ACC112 (cell line): ENCODE measurements at regions not wholly inside any gene's neighbourhood (a gene's known extent, or its start where the extent isn't known, plus 50 kb on each side); places are given as distances from the start of the nearest gene placed in this dataset.

ENCODE experiments used
- H2AFZ ChIP-seq: fragments of 200-600 bp; sonication (generic); one replicate; pipeline ENCODE4 v1.6.0; 2017; ENCODE audit warnings: antibody characterized with exemption, low read length; ENCODE audit not compliant: unreplicated experiment
- H3K27ac ChIP-seq: fragments of 200-600 bp; sonication (generic); 2 replicates; pipeline ENCODE4 v1.5.1; 2014; ENCODE audit warnings: low read depth, mild to moderate bottlenecking, antibody characterized with exemption, low read length, moderate library complexity
- H3K27me3 ChIP-seq: fragments of 200-600 bp; sonication (generic); 2 replicates; pipeline ENCODE4 v1.6.1; 2014; ENCODE audit warnings: mild to moderate bottlenecking, antibody characterized with exemption, low read length, moderate library complexity, mixed read lengths; ENCODE audit not compliant: insufficient read depth
- H3K36me3 ChIP-seq: fragments of 200-600 bp; sonication (generic); 2 replicates; pipeline ENCODE4 v1.6.1; 2016; ENCODE audit warnings: mild to moderate bottlenecking, antibody characterized with exemption, low read length, moderate library complexity, mixed read lengths; ENCODE audit not compliant: insufficient read depth
- H3K4me1 ChIP-seq: fragments of 200-600 bp; sonication (generic); one replicate; pipeline ENCODE4 v1.6.1; 2016; ENCODE audit warnings: low read length, mixed read lengths; ENCODE audit not compliant: insufficient read depth, unreplicated experiment, control insufficient read depth
- H3K4me3 ChIP-seq: fragments of 200-600 bp; sonication (generic); 2 replicates; pipeline ENCODE4 v1.5.1; 2014; ENCODE audit warnings: mild to moderate bottlenecking, low read depth, low read length
- H3K79me2 ChIP-seq: fragments of 200-600 bp; sonication (generic); one replicate; pipeline ENCODE4 v1.6.0; 2016; ENCODE audit warnings: low read length; ENCODE audit not compliant: control insufficient read depth, unreplicated experiment, insufficient read depth

GRCh38 chr18:6648581-6648980 is 80.9 kb upstream of the ARHGAP28 start:
- H3K4me1 ChIP-seq = no peaks in the 10 kb centered on the region
- no peak overlapping the region for H3K27ac ChIP-seq
- H2AFZ ChIP-seq = no peak overlapping the region
- no peaks in the 10 kb centered on the region for H3K79me2 ChIP-seq
- H3K4me3 ChIP-seq = no peak overlapping the region
- no peaks in the 10 kb centered on the region for H3K36me3 ChIP-seq
- peaks cover 7% of the 10 kb centered on the region; the same call in 1 of the 2 replicates for H3K27me3 ChIP-seq

DNA sequence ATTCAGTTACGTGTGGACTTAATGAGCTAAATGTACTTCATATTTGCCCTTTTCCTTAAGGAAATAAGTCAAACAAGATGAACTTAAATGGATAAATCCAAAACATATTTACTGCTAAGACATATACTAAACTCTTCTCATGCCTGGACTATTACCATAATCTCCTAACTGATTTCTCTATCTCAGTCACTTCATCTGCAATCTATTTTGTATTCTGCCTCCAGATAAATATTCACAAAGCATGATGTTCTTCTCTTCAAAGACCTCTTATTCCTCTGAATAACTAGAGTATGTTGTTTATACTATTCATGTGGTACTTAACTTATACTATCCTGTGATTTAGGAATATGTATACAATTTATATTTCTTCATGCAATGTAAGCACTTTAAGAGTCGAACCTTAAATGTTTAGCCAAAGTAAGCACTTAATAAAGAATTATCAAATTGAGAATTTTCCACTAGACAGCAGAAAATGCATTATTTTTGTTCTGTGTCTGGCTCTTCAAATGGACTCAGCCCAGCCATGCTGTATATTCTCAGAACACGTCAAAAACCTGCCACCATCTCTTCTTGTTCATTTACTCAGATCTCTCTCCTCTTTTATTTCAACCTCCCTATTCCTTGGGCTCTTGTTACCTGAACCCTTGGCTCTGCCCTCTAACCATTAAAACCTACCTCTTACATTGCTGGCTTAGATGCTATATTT is 79.9 kb upstream of the ARHGAP28 start:
- H3K79me2 ChIP-seq = no peaks in the 10 kb centered on the region

DNA sequence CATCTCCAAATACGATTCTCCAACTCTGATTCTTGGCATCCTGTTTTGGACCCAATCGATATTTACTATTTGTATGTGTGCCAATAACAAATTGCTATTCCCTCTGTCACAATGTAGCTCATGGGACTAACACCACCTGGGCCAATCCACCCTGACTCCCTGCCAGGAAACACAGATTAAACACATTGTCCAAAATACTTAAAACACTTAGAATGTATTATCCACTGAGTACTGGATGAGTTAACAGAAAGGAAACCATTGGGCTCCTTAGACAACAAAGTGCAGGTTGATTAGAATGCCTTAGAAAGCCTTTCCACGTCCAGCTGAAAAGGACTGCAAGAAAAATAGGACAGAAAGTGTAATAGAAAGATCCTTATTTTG is 79.4 kb upstream of the ARHGAP28 start:
- H3K27ac ChIP-seq = no peak overlapping the region
- no peak overlapping the region for H2AFZ ChIP-seq
- no peaks in the 10 kb centered on the region for H3K36me3 ChIP-seq
- H3K4me3 ChIP-seq = no peak overlapping the region
- H3K4me1 ChIP-seq = no peaks in the 10 kb centered on the region
- no peaks in the 10 kb centered on the region for H3K79me2 ChIP-seq
- H3K27me3 ChIP-seq = peaks cover 6% of the 10 kb centered on the region; the same call in 1 of the 2 replicates

More for the DNA sequence above, 79.9 kb upstream of the ARHGAP28 start:
- Histone ChIP-seq H3K27me3 (peaks cover 4% of the 10 kb centered on the region; the same call in 1 of the 2 replicates), H3K4me1 (no peaks in the 10 kb centered on the region), H3K36me3 (no peaks in the 10 kb centered on the region), H3K4me3 (no peak overlapping the region), H2AFZ (no peak overlapping the region), H3K27ac (no peak overlapping the region)

GRCh38 chr18:6650747-6651146 is 78.8 kb upstream of the ARHGAP28 start:
- H2AFZ ChIP-seq = no peak overlapping the region
- H3K4me1 ChIP-seq = no peaks in the 10 kb centered on the region
- no peak overlapping the region for H3K4me3 ChIP-seq
- H3K36me3 ChIP-seq = no peaks in the 10 kb centered on the region
- no peaks in the 10 kb centered on the region for H3K79me2 ChIP-seq
- peaks cover 10% of the 10 kb centered on the region; the same call in 1 of the 2 replicates for H3K27me3 ChIP-seq
- no peak overlapping the region for H3K27ac ChIP-seq

DNA sequence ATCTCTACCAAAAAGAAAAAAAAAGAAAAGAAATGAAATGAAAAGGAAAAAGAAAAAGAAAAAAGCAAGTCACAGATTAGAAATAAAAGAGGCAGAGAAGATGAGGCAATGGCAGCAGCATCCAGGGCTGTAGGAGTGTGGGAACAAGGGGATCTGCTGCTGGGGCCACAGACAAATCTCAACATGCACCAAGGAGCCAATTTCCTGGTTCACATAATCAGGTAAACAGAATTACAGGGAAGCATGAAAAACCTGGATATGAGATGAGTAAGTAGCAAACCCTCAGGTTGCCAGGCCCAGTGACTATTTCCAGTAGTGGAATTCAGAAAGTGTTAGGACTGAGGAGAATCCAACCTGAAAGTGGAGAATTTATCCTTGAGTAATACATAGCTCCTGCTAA is 77.4 kb upstream of the ARHGAP28 start:
- Histone ChIP-seq H3K27me3 (peaks cover 10% of the 10 kb centered on the region; the same call in 1 of the 2 replicates), H3K79me2 (no peaks in the 10 kb centered on the region), H3K36me3 (no peaks in the 10 kb centered on the region), H2AFZ (no peak overlapping the region), H3K4me3 (no peak overlapping the region), H3K4me1 (no peaks in the 10 kb centered on the region), H3K27ac (no peak overlapping the region)

GRCh38 chr18:6653880-6654279 is 75.6 kb upstream of the ARHGAP28 start:
- H3K36me3 ChIP-seq = no peaks in the 10 kb centered on the region
- peaks cover 10% of the 10 kb centered on the region; the same call in 1 of the 2 replicates for H3K27me3 ChIP-seq
- no peak overlapping the region for H3K27ac ChIP-seq
- no peaks in the 10 kb centered on the region for H3K79me2 ChIP-seq
- H3K4me3 ChIP-seq = no peak overlapping the region
- H3K4me1 ChIP-seq = no peaks in the 10 kb centered on the region
- no peak overlapping the region for H2AFZ ChIP-seq

DNA sequence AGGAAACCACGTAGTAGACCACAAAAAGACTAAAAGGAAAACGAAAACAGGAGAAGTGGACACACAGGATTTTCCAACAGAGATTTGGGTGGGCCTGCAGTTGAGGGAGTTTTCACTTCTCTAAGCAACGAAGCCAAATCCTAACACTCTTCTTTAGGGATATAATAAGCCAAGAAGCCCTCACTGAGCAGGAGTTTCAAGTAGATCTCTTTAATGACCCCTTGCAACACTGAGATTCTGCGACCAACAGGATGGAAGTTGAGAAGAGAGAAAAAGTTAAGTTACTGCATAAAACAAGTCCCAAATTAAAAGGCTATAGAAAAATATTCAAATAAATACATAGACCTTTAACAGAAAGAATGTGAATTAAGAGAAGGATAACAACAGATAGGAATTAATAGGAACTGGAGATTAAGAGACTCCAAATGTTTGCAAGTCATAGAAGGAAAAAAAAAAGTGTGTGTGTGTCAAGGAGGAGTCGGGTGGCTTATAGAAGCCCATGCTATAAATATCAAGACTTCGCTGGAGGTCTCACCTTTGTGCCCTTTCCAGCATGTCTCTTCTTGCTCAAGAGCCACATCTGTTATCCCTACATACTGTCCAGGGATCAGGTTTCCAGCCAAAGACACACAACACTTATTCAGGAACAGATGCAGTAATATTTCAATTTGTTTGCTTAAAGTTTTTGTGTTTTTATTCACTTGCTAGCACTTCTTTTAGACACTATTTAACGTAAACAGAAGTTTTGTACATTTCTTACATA is 69.4 kb upstream of the ARHGAP28 start:
- H3K79me2 ChIP-seq = no peaks in the 10 kb centered on the region
- H3K4me3 ChIP-seq = no peak overlapping the region
- H3K36me3 ChIP-seq = no peaks in the 10 kb centered on the region
- peaks cover 19% of the 10 kb centered on the region; the same call in 1 of the 2 replicates for H3K27me3 ChIP-seq
- H3K4me1 ChIP-seq = no peaks in the 10 kb centered on the region
- H3K27ac ChIP-seq = no peak overlapping the region
- no peak overlapping the region for H2AFZ ChIP-seq

- H3K79me2 ChIP-seq = no peaks in the 10 kb centered on the region
- peaks cover 16% of the 10 kb centered on the region; the same call in 1 of the 2 replicates for H3K27me3 ChIP-seq
- H2AFZ ChIP-seq = no peak overlapping the region
- no peaks in the 10 kb centered on the region for H3K36me3 ChIP-seq
- no peak overlapping the region for H3K4me3 ChIP-seq
- no peak overlapping the region for H3K27ac ChIP-seq
- H3K4me1 ChIP-seq = no peaks in the 10 kb centered on the region
Observed at GRCh38 chr18:6661692-6662415, 67.7 kb upstream of the ARHGAP28 start.

GRCh38 chr18:6666012-6666685 is 63.4 kb upstream of the ARHGAP28 start:
- Histone ChIP-seq H3K27ac (no peak overlapping the region), H3K4me1 (no peaks in the 10 kb centered on the region), H3K27me3 (peaks cover 14% of the 10 kb centered on the region; the same call in 1 of the 2 replicates), H2AFZ (no peak overlapping the region), H3K4me3 (no peak overlapping the region), H3K79me2 (no peaks in the 10 kb centered on the region), H3K36me3 (no peaks in the 10 kb centered on the region)

- no peaks in the 10 kb centered on the region for H3K4me1 ChIP-seq
- H3K27me3 ChIP-seq = no peaks in the 10 kb centered on the region
- no peak overlapping the region for H2AFZ ChIP-seq
- no peak overlapping the region for H3K4me3 ChIP-seq
- H3K79me2 ChIP-seq = no peaks in the 10 kb centered on the region
- no peaks in the 10 kb centered on the region for H3K36me3 ChIP-seq
- no peak overlapping the region for H3K27ac ChIP-seq
Observed at GRCh38 chr18:6668836-6669235, 60.7 kb upstream of the ARHGAP28 start.
